HUES48 (cell line): ENCODE measurements at regions not wholly inside any gene's neighbourhood (a gene's known extent, or its start where the extent isn't known, plus 50 kb on each side); places are given as distances from the start of the nearest gene placed in this dataset.
A peak's percentile ranks its signal among the peaks of the same experiment; 100 is the strongest.
"Not testable (repeated sequence)": the region's sequence is repeated elsewhere in the genome, so short reads cannot be mapped to it uniquely, and the experiment has no call there.

Experiments
- H3K27ac ChIP-seq: one replicate; pipeline ENCODE4 v1.7.0; 2013; ENCODE audit warnings: low read depth, low read length, inconsistent platforms
- H3K27me3 ChIP-seq: 2 replicates; pipeline ENCODE4 v1.6.1; 2013; ENCODE audit warnings: mild to moderate bottlenecking, low read length; ENCODE audit not compliant: control insufficient read depth, insufficient read depth
- H3K36me3 ChIP-seq: 2 replicates; pipeline ENCODE4 v1.6.1; 2013; ENCODE audit warnings: low read length; ENCODE audit not compliant: control insufficient read depth, insufficient read depth
- H3K4me1 ChIP-seq: 2 replicates; pipeline ENCODE4 v1.6.1; 2013; ENCODE audit warnings: mild to moderate bottlenecking, low read length; ENCODE audit not compliant: control insufficient read depth, insufficient read depth
- H3K4me3 ChIP-seq: 2 replicates; pipeline ENCODE4 v1.5.1; 2013; ENCODE audit warnings: mild to moderate bottlenecking, low read depth, low read length
- H3K9ac ChIP-seq: 2 replicates; pipeline ENCODE4 v1.6.1; 2013; ENCODE audit warnings: mild to moderate bottlenecking, low read depth, low read length, moderate library complexity
- H3K9me3 ChIP-seq: 2 replicates; pipeline ENCODE4 v1.6.1; 2013; ENCODE audit warnings: low read length; ENCODE audit not compliant: control insufficient read depth, insufficient read depth

GRCh38 chr12:31882682-31883081, 76.5 kb upstream of the RESF1 start:
- H3K27me3 ChIP-seq, H3K27ac ChIP-seq, H3K4me3 ChIP-seq, H3K9ac ChIP-seq, H3K4me1 ChIP-seq, H3K36me3 ChIP-seq: not testable (repeated sequence)
- peaks cover 11% of the 10 kb centered on the region for H3K9me3 ChIP-seq

DNA sequence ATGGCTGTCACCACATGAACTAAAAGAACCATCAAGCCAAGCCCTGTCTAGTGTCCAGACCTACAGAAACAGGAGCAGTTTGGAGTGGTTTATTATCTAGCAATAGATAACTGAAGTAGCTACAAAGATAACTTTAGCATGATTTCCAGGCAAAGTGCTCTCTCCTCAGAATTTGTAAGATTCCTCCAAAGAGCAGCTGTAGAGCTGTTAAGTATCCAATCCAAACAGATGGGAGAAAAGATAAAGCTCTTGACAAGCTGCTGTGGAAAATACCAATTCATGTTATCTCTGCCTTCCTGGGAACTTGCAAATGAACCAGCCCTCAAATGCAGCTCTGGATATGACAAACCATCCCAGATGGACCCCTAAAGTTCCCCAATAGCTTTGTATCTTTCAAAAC, 78.9 kb upstream of the RESF1 start:
- Histone ChIP-seq H3K9ac (no peak overlapping the region), H3K4me3 (no peak overlapping the region), H3K27me3 (no peaks in the 10 kb centered on the region), H3K4me1 (peaks cover 6% of the 10 kb centered on the region; the same call in 1 of the 2 replicates), H3K27ac (no peak overlapping the region), H3K36me3 (no peaks in the 10 kb centered on the region), H3K9me3 (peaks cover 7% of the 10 kb centered on the region)

GRCh38 chr12:31877884-31878283, 81.3 kb upstream of the RESF1 start:
- H3K27ac ChIP-seq: no peak overlapping the region
- H3K4me3 ChIP-seq: no peak overlapping the region
- H3K36me3 ChIP-seq: no peaks in the 10 kb centered on the region
- no peaks in the 10 kb centered on the region for H3K27me3 ChIP-seq
- peaks cover 9% of the 10 kb centered on the region; the same call in 1 of the 2 replicates for H3K4me1 ChIP-seq
- no peak overlapping the region for H3K9ac ChIP-seq
- H3K9me3 ChIP-seq: peaks cover 3% of the 10 kb centered on the region; the same call in 1 of the 2 replicates

DNA sequence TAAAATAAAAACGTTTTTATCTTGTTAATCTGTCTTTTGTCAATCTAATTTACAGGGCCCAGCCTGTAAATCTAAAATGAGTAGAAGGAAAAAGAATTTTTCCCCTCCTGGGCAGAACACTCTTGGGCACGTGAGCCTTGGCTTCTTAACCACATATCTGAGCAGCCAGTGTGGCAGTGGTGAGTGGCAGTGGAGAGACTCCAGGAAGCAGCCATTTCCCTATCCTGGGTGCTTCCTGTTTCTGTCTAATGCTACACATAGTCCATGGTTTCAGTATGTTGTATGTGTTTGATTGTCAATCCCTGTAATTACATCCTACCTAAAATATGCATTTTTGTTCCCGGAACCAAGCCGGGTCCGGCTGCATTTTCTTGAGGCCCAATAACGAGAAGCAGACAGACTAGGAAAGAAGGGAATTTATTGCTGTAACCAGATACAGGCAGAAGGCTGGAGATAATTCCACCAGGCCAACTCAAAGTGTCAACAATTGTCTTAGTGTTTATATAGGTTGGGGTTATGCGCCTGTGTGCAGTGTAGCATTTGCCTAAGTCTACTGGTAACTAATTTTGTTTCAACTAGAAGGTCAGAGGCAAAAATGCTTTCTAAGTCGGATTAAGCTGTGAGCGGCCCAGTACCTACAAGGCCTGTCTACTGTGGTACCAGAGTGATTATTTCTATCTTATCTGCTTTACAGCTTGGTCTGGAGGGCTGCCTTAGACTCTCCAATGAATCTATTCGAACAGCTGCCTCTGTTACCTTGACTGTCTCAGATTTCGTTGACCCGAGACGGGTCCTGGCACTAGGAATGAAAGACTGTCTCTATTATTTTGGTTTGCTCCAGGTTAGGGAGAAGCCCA, 82.4 kb upstream of the RESF1 start:
- no peak overlapping the region for H3K4me3 ChIP-seq
- no peaks in the 10 kb centered on the region for H3K36me3 ChIP-seq
- peaks cover 9% of the 10 kb centered on the region; the same call in 1 of the 2 replicates for H3K4me1 ChIP-seq
- peaks cover 3% of the 10 kb centered on the region; the same call in 1 of the 2 replicates for H3K9me3 ChIP-seq
- H3K27ac ChIP-seq: no peak overlapping the region
- no peak overlapping the region for H3K9ac ChIP-seq
- H3K27me3 ChIP-seq: no peaks in the 10 kb centered on the region

DNA sequence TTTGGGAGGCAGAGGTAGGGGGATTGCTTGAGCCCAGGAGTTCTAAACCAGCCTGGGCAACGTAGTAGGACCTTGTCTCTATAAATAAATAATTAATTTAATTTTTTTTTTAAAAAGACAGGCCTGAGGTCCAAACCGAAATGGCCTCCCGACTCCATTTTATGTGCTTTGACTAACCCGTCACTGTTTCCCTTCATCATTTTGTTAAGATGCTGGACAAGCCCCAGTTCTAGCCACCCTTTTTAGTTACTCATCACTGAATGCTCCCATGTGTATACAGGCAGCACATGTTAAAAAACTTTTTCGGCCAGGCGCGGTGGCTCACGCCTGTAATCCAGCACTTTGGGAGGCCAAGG, 83.6 kb upstream of the RESF1 start:
- no peak overlapping the region for H3K27ac ChIP-seq

GRCh38 chr12:31874961-31875608, 84.1 kb upstream of the RESF1 start:
- no peak overlapping the region for H3K9ac ChIP-seq
- peak overlapping the region; percentile 70 for H3K27ac ChIP-seq

More for the DNA sequence above, 83.6 kb upstream of the RESF1 start:
- H3K27me3 ChIP-seq: no peaks in the 10 kb centered on the region
- no peaks in the 10 kb centered on the region for H3K36me3 ChIP-seq
- no peak overlapping the region for H3K4me3 ChIP-seq
- peaks cover 7% of the 10 kb centered on the region; the same call in 1 of the 2 replicates for H3K9me3 ChIP-seq
- peaks cover 9% of the 10 kb centered on the region; the same call in 1 of the 2 replicates for H3K4me1 ChIP-seq
- no peak overlapping the region for H3K9ac ChIP-seq

DNA sequence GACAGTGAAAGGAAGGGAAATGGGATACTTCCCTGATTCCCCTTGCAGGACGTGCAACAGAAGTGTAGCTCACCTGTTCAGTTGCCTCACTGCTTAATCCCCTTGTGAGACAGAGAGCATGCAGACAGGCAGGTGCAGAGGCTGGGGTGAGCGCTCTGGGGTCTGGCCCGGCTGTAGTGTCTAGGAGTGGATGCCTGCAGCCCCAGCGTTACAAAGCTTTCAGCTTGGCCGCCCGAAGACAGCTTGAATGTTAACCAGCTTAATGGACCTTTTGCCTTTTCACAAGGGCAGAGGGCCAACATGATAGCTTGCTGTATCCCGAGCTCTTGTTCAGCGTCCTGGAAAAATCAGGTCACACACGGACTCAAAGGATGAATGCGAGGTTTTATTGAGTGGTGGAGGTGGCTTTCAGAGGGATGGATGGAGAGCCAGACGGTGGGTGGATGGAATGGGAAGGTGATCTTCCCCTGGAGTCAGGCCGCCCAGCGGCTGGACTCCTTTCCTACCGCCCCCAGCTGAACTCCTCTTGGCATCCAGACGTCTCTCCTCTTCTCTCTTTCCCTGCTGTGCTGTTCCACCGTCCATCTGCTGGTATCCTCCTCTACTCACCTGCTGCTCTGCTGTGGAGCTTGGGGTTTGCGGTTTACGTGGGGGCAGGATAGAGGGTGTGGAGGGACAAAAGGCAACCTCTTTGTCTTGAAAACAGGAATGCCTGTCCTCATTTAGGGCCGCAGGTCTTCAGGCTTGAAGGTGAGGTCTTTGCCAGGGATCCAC, 86.2 kb upstream of the RESF1 start:
- no peaks in the 10 kb centered on the region for H3K36me3 ChIP-seq
- H3K4me1 ChIP-seq: peaks cover 19% of the 10 kb centered on the region
- no peak overlapping the region for H3K4me3 ChIP-seq
- no peak overlapping the region for H3K9ac ChIP-seq
- no peaks in the 10 kb centered on the region for H3K27me3 ChIP-seq
- H3K27ac ChIP-seq: no peak overlapping the region
- peaks cover 7% of the 10 kb centered on the region; the same call in 1 of the 2 replicates for H3K9me3 ChIP-seq

More at GRCh38 chr12:31874961-31875608, 84.1 kb upstream of the RESF1 start:
- Histone ChIP-seq H3K4me3 (no peak overlapping the region), H3K36me3 (no peaks in the 10 kb centered on the region), H3K9me3 (peaks cover 7% of the 10 kb centered on the region; the same call in 1 of the 2 replicates), H3K27me3 (no peaks in the 10 kb centered on the region), H3K4me1 (peaks cover 9% of the 10 kb centered on the region; the same call in 1 of the 2 replicates)

DNA sequence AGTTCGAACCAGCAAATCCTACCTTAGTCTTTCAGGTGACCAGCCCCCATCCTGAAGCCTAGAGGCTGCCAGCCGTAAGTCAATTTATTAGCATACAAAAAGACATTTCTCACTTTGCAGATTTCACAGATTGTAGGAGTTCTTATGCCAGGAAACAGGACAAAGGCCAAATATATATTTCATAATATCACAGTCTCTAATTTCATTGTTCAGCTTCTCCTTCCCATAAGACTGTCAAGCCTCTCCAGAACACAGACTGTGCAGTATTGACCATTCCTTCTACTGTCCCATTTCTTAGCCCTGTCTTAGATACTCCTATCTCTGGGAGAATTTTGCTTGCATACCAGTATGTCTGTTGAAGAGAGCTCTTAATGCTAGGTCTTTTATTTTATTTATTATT, 89.2 kb upstream of the RESF1 start:
- no peaks in the 10 kb centered on the region for H3K27me3 ChIP-seq
- no peak overlapping the region for H3K9ac ChIP-seq
- peaks cover 12% of the 10 kb centered on the region; the same call in 1 of the 2 replicates for H3K4me1 ChIP-seq
- H3K9me3 ChIP-seq: peaks cover 7% of the 10 kb centered on the region; the same call in 1 of the 2 replicates
- H3K36me3 ChIP-seq: no peaks in the 10 kb centered on the region
- no peak overlapping the region for H3K4me3 ChIP-seq
- H3K27ac ChIP-seq: no peak overlapping the region

DNA sequence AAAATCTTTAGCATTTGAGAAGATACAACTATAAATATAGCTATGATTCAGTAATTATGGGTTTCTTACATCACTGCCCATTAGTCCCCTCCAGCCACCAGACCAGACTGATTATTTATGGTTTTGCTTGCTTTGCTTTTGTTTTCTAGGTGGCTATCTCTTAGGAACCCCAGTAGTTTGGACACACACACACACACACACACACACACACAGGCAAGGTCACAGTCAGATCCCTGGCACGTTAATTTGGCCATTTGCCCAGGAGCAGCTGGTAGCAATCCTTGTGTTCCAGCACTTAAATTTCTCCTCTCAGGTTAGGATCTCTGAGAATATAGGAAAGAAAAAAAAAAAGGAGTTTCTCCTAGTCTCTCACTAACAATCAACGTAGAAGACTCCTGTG, 90.2 kb upstream of the RESF1 start:
- H3K4me3 ChIP-seq: no peak overlapping the region
- no peaks in the 10 kb centered on the region for H3K36me3 ChIP-seq
- no peak overlapping the region for H3K9ac ChIP-seq

GRCh38 chr12:31867292-31867691, 91.9 kb upstream of the RESF1 start:
- H3K9me3 ChIP-seq: 0 out of 2 replicates have a peak, but pooled peaks cover 4% of the 10 kb centered on the region
- no peak overlapping the region for H3K4me3 ChIP-seq
- no peaks in the 10 kb centered on the region for H3K36me3 ChIP-seq
- H3K9ac ChIP-seq: no peak overlapping the region
- H3K27me3 ChIP-seq: no peaks in the 10 kb centered on the region
- H3K27ac ChIP-seq: no peak overlapping the region
- peaks cover 10% of the 10 kb centered on the region; the same call in 1 of the 2 replicates for H3K4me1 ChIP-seq

More for the DNA sequence above, 90.2 kb upstream of the RESF1 start:
- Histone ChIP-seq H3K27me3 (no peaks in the 10 kb centered on the region), H3K4me1 (peaks cover 10% of the 10 kb centered on the region; the same call in 1 of the 2 replicates), H3K9me3 (peaks cover 7% of the 10 kb centered on the region; the same call in 1 of the 2 replicates), H3K27ac (no peak overlapping the region)
